Activated T-cell treated with anti-CD3 and anti-CD28 coated beads, Interleukin-2, amount 50 U/mL, for 72 hours (primary cell): ENCODE measurements at regions not wholly inside any gene's neighbourhood (a gene's known extent, or its start where the extent isn't known, plus 50 kb on each side); places are given as distances from the start of the nearest gene placed in this dataset.

Experiments used
- ATAC-seq, 2 donors: fragments of 150-1000 bp; cut with Tn5 transposase; replicated peaks in 1 of 2; 2 replicates each; pipeline ENCODE4 v1.10.0; 2021; ENCODE audit warnings: moderate library complexity in 2 of 2, mild to moderate bottlenecking in 1 of 2
- DNase-seq, 2 donors: peaks; one replicate each; pipeline ENCODE4 v3.0.0; 2021 to 2022; ENCODE audit warnings: mixed read lengths in 1 of 2
- H3K27ac Mint-ChIP-seq: one replicate; pipeline ENCODE4 v1.8.0; 2022; ENCODE audit warnings: mild to moderate bottlenecking, moderate library complexity, mixed read lengths
- H3K27me3 Mint-ChIP-seq: one replicate; pipeline ENCODE4 v1.8.0; 2022; ENCODE audit warnings: low read depth, mixed read lengths
- H3K36me3 Mint-ChIP-seq, 2 donors: one replicate each; pipeline ENCODE4 v1.8.0; 2022; ENCODE audit warnings: mixed read lengths in 2 of 2, mild to moderate bottlenecking in 1 of 2; ENCODE audit not compliant: insufficient read depth in 2 of 2
- H3K4me1 Mint-ChIP-seq: one replicate; pipeline ENCODE4 v1.8.0; 2022; ENCODE audit warnings: low read depth, mixed read lengths
- H3K4me3 Mint-ChIP-seq, 2 donors: one replicate each; pipeline ENCODE4 v1.8.0; 2022; ENCODE audit warnings: mild to moderate bottlenecking in 2 of 2, mixed read lengths in 2 of 2, moderate library complexity in 2 of 2
- H3K9me3 Mint-ChIP-seq, 2 donors: one replicate each; pipeline ENCODE4 v1.8.0; 2022; ENCODE audit warnings: mixed read lengths in 2 of 2

DNA sequence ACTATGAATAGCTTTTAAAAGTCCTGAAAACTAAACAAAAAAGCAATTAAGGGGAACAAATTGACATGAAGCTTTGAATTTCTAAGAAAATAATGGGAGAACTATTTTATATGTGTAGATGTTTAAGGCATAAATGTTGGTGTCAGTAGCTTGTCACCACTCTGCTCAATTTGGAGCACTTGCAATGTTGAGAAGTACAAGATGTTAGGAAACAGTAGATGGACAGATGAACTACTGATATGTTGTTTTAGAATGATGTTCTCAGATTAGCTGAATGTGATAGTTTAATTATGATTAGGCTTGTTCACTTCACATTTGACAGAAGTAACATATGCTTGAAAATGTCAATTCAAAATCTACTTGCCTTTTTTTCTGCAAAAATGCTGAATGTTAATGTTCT, 525.7 kb upstream of the IGFBP7 start:
- Mint-ChIP-seq H3K36me3 (no peaks in the 10 kb centered on the region), H3K4me1 (no peaks in the 10 kb centered on the region), H3K27me3 (no peaks in the 10 kb centered on the region), H3K27ac (no peak overlapping the region), H3K9me3 (peaks cover 0 to 5% of the 10 kb centered on the region in 2 donors), H3K4me3 (no peak overlapping the region)
- no peak for ATAC-seq
- DNase-seq: no peak

DNA sequence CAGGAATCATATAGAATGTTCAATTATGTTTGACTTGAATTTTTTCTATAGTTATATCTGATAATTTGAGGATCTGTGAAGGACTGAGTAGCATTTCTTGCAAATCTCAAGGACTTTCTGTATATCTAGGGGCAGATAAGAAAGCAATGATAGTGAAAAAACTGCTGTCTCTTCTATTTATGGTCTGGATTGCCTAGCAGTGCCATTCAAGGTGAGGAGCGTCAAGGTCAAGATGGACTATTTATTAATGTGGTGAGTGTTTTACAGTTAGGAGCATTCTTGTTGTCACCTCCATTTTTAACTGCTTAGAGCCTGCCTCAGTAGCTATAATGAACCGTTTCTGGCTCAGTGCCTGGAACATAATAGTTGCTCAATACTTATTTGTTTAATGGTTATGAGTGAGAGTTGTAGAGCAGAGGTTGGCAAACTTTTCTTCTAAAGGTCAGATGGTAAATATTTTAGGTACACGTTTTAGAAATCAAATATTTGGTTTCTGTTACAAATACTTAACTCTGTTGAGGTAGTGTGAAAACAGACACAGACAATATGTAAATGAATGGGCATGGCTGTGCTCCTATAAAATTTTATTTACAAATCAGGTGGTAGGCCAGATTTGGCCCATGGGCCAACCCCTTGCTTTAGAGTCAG, 523.2 kb upstream of the IGFBP7 start:
- no peak overlapping the region for H3K27ac Mint-ChIP-seq
- H3K4me1 Mint-ChIP-seq: no peaks in the 10 kb centered on the region
- H3K4me3 Mint-ChIP-seq: no peak overlapping the region
- H3K27me3 Mint-ChIP-seq: no peaks in the 10 kb centered on the region
- ATAC-seq (no peak), DNase-seq (no peak)
- peaks cover 2 to 15% of the 10 kb centered on the region in 2 donors for H3K9me3 Mint-ChIP-seq
- H3K36me3 Mint-ChIP-seq: no peaks in the 10 kb centered on the region

DNA sequence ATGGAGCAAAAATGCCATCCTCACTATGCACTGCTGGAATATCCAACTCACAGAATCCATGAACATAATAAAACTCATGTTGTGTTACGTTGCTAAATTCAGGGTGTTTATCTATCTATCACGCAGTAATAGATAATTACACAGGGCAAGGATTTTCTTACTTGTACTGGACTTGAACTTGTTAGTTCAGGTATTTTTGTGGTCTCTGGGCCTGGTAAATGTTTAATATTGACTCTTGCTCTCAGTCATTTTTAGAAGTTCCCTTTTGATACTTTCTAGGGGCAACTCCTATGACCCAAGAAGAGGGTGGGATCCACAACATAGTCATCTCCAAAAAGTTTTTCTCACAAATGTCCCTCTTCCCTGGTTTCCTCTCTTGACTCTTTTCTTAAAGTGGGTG, 522.4 kb upstream of the IGFBP7 start:
- DNase-seq (no peak), ATAC-seq (no peak)
- no peaks in the 10 kb centered on the region for H3K27me3 Mint-ChIP-seq
- no peak overlapping the region for H3K27ac Mint-ChIP-seq
- H3K4me1 Mint-ChIP-seq: no peaks in the 10 kb centered on the region
- no peaks in the 10 kb centered on the region for H3K36me3 Mint-ChIP-seq
- H3K9me3 Mint-ChIP-seq: peaks cover 2 to 15% of the 10 kb centered on the region in 2 donors
- H3K4me3 Mint-ChIP-seq: no peak overlapping the region

DNA sequence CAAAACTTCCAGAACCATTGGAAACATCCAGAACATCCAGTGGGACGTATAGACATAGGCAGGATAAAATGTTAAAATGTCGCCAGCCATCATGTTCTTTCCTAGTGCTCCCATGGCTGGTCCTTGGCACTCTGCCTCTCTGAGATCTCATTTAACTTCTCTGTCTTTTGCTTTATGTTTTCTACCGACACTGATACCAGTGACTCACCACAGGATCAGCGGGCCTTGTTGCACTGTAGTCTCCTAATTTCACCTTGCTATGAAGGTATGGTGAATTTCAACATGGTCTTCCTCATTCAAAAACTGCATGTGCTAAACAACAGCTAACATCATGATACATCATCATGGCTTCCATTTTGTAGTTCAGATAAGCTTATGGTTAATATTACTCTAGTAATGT, 521.0 kb upstream of the IGFBP7 start:
- no peak for DNase-seq
- H3K27ac Mint-ChIP-seq: no peak overlapping the region
- no peaks in the 10 kb centered on the region for H3K27me3 Mint-ChIP-seq
- ATAC-seq: no peak
- H3K4me3 Mint-ChIP-seq: no peak overlapping the region
- no peaks in the 10 kb centered on the region for H3K36me3 Mint-ChIP-seq
- H3K9me3 Mint-ChIP-seq: peaks cover 2 to 15% of the 10 kb centered on the region in 2 donors
- no peaks in the 10 kb centered on the region for H3K4me1 Mint-ChIP-seq

DNA sequence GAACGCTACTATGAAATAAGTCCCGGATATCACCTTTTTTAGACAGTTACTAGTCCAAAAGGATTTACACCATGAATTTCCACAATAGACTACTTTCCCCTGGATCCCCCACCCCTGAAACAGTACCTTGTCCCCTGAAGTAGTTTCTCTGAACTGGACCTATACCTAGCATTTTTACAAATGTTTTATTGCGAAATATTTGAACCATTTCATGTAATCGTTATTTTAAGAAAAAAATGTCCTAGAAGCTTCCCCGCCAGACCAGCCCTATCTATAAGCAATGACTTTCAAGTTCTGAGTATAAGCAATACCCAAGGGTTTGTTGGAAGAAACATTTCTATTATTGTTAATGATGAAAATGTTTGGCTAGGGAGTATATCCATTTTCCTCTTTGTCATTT, 517.8 kb upstream of the IGFBP7 start:
- Mint-ChIP-seq H3K4me3 (no peak overlapping the region), H3K27me3 (no peaks in the 10 kb centered on the region), H3K27ac (no peak overlapping the region), H3K36me3 (no peaks in the 10 kb centered on the region), H3K9me3 (peaks cover 8 to 17% of the 10 kb centered on the region in 2 donors), H3K4me1 (no peaks in the 10 kb centered on the region)
- DNase-seq: no peak
- no peak for ATAC-seq

DNA sequence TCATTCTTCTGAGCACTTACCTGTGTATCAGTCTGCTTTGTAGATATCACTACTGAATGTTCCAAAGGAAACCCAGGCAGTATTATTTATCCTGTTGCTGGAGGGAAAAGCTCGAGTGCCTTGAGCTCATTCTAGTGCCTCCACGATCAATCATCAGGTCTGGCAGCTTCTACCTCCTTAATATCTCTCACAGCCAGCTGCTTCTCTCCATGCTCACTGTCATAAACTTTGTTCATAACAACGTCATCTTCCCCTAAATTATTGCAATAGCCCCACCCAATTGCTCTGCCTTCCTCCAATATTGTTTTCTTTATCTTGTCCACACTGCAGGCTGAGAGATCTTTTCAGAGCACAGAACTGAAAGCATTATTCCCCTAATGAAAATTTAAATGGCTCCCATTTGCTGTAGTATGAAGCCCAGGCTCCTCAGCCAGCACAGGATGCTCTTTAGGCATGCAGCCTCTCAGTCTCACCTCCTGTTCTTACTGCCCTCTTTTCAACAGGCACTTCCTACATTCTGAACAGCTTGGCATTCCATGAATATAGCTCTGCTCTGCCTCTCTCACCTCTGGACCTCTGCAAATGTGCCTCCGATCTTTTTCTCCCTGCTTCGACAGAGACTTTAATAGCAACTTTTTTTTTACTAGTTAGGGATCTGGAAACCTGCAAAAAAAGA, 504.2 kb upstream of the IGFBP7 start:
- DNase-seq (no peak), ATAC-seq (no peak)
- H3K36me3 Mint-ChIP-seq: no peaks in the 10 kb centered on the region
- H3K4me3 Mint-ChIP-seq: no peak overlapping the region
- H3K27me3 Mint-ChIP-seq: no peaks in the 10 kb centered on the region
- H3K9me3 Mint-ChIP-seq: no peaks in the 10 kb centered on the region
- H3K4me1 Mint-ChIP-seq: no peaks in the 10 kb centered on the region
- no peak overlapping the region for H3K27ac Mint-ChIP-seq

DNA sequence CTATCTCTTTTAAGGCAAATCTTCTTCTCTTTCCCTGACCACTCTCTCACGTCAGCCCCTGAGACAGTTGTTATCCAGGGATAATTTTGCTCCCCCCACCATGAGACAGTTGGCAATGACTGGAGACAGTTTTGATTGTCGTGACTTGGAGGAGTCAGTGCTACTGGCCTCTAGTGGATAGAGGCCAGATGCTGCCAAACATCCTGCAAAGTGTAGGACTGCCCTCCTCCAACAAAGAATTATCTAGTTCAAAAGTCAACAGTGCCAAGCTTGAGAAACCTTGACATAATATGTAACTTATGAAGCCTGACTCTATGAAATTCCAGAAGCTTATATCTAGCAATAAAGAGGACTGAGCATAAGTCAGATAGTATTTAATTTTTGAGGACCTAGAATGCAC, 502.1 kb upstream of the IGFBP7 start:
- Mint-ChIP-seq H3K27ac (no peak overlapping the region), H3K9me3 (no peaks in the 10 kb centered on the region), H3K4me3 (no peak overlapping the region), H3K4me1 (no peaks in the 10 kb centered on the region), H3K36me3 (no peaks in the 10 kb centered on the region), H3K27me3 (no peaks in the 10 kb centered on the region)
- DNase-seq: no peak
- ATAC-seq: no peak

DNA sequence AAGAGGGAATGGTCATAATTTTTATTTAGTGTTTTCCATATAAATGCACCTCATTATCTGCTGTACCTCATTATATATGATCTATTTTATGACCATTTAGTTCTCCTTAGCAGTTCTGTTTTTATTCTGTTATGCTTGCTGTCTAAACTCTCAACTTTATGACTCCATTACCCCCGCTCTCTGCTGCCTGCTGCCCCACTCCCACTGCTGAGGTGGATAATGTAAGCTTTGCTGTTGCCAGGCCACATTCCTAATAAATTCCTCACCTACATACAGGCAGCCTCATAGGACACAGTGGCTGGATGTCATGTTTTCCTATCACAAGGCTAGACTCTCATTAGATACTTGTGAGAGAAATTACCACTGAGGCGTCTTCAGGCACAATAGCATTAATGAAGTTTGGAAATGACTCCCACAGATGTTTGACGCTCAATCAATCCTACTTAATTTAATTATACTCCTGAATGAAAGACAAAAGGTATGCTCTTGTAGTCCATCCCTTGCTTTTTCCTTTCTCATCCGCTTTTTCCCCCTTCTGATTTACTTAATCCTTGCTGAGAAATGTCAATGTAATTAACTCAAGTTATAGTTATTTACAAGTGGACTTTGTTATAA, 497.5 kb upstream of the IGFBP7 start:
- ATAC-seq: no peak
- H3K27ac Mint-ChIP-seq: no peak overlapping the region
- DNase-seq: no peak
- no peak overlapping the region for H3K4me3 Mint-ChIP-seq
- H3K36me3 Mint-ChIP-seq: no peaks in the 10 kb centered on the region
- H3K4me1 Mint-ChIP-seq: no peaks in the 10 kb centered on the region
- H3K27me3 Mint-ChIP-seq: no peaks in the 10 kb centered on the region
- H3K9me3 Mint-ChIP-seq: peaks cover 0 to 5% of the 10 kb centered on the region in 2 donors

DNA sequence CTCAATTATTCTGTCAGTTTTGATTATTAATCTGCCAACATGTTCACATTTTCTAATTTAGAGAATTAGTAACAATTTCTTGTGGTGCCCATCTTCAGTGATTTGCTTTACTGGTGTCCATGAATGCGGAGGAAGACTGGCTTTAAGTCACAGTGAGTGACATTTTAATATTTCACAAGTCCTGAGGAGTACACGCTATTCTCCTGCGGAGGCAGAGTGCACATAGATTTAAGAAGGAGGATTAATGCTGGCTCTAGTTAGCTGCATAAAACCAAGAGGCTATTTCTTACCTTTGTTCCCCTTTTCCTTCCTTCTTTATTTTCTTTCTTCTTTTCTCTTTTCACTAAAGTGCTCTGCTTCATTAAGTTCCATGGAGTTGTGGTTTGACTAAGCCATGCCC, 495.2 kb upstream of the IGFBP7 start:
- Mint-ChIP-seq H3K36me3 (no peaks in the 10 kb centered on the region), H3K9me3 (peaks cover 0 to 5% of the 10 kb centered on the region in 2 donors), H3K27ac (no peak overlapping the region), H3K27me3 (no peaks in the 10 kb centered on the region), H3K4me3 (no peak overlapping the region), H3K4me1 (no peaks in the 10 kb centered on the region)
- DNase-seq (no peak), ATAC-seq (no peak)

DNA sequence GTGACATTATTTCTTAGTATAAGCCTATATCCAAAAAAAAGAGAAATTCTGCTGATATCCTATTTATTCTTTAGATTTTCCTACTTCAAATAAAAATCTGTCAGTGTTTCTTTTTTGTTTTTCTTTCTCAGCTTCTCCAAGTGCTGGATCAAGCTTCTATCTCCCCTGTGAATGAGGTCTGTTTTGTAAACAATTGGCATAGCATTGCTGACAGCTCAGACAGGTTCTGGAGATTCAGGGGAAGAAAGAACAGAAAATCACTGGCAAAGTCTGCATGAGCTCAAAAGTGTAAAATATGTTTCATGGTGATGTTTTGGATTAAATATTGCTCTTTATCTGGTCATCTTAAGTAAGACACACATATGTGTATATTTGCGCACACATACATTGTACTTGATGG, 492.0 kb upstream of the IGFBP7 start:
- no peak overlapping the region for H3K4me3 Mint-ChIP-seq
- no peaks in the 10 kb centered on the region for H3K36me3 Mint-ChIP-seq
- no peaks in the 10 kb centered on the region for H3K4me1 Mint-ChIP-seq
- H3K27me3 Mint-ChIP-seq: no peaks in the 10 kb centered on the region
- DNase-seq (no peak), ATAC-seq (no peak)
- H3K27ac Mint-ChIP-seq: no peak overlapping the region
- H3K9me3 Mint-ChIP-seq: peaks cover 5 to 9% of the 10 kb centered on the region in 2 donors

DNA sequence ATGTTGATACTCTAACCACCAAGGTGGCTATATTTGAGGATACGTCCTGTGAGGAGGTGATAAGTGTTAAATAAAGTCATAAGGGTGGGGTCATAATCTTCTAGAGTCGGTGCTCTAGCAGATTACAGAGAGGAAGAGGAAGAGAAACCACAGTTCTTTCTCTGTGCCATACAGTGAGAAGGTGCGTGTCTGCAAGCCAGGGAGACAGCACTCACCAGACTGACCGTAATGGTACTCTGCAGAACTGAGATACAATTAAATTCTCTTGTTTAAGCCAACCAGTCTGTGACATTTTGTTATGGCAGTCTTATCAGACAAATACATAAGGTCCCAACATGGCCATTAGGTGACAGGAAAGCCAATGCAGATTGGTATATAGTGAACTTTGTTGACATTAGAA, 480.9 kb upstream of the IGFBP7 start:
- no peaks in the 10 kb centered on the region for H3K4me1 Mint-ChIP-seq
- H3K27ac Mint-ChIP-seq: no peak overlapping the region
- DNase-seq: no peak
- no peaks in the 10 kb centered on the region for H3K27me3 Mint-ChIP-seq
- H3K36me3 Mint-ChIP-seq: no peaks in the 10 kb centered on the region
- H3K4me3 Mint-ChIP-seq: no peak overlapping the region
- no peak for ATAC-seq
- peaks cover under 1 to 7% of the 10 kb centered on the region in 2 donors for H3K9me3 Mint-ChIP-seq

DNA sequence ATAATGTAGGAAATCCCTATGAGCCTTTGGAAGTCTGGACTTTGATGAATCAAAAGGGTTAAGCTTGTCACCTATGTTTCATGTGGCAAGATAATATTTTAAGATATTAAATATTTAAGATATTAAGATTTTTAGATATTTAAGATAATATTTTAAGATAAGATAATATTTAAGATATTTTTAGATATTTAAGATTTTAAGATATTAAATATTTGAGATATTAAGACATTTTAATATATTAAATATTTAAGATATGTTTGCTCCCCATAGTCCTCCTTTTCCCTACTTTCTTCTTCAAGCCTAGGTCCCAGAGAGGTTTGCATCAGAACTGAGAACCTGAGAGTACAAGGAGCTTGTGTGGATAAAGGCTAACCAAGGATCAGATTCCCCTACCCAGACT, 478.4 kb upstream of the IGFBP7 start:
- H3K9me3 Mint-ChIP-seq: peaks cover 5 to 7% of the 10 kb centered on the region in 2 donors
- no peak overlapping the region for H3K4me3 Mint-ChIP-seq
- H3K27ac Mint-ChIP-seq: no peak overlapping the region
- no peaks in the 10 kb centered on the region for H3K27me3 Mint-ChIP-seq
- no peak for ATAC-seq
- H3K36me3 Mint-ChIP-seq: no peaks in the 10 kb centered on the region
- DNase-seq: no peak
- no peaks in the 10 kb centered on the region for H3K4me1 Mint-ChIP-seq

DNA sequence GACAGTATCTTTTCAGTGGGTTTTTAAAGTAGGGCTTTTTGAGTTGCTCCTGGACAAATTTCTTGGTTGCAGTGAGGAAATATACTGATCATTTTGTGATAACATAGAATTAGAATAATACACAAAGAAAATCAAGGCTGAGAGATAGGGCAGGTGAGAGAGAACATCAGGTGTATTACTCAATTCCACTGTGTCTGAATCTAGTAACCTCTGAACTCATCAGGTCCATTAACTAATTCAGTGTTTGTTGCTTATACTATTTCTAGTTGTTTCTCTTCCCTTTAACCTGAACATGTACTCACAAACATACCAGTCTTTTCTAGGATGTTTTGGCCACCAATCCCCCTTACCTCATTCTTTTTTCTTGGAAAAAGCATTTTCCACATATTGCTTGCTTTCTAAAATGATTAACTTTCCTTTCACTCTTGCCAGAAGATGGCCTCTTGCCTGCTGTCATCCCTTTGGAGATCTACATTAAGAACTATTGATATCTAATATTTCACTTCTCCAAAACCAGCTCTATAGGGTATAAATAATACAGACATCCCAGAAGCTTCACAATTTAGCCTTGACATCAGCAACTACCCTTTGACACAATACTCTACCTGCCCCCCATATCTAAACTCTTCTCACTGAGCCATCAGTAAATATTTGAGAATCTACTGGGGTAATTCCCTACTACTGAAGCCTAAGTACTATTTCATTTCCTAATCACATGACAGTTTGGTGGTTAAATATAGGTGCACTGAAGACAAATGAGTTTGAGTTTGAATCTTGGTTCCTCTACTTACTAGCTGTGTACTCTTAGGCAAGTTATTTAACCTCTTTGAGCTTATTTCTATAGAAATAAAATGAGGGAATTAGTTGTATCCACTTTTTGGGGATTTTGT, 470.8 kb upstream of the IGFBP7 start:
- DNase-seq (no peak), ATAC-seq (no peak)
- H3K27me3 Mint-ChIP-seq: no peaks in the 10 kb centered on the region
- peaks cover 5 to 9% of the 10 kb centered on the region in 2 donors for H3K9me3 Mint-ChIP-seq
- no peak overlapping the region for H3K4me3 Mint-ChIP-seq
- no peak overlapping the region for H3K27ac Mint-ChIP-seq
- H3K36me3 Mint-ChIP-seq: no peaks in the 10 kb centered on the region
- no peaks in the 10 kb centered on the region for H3K4me1 Mint-ChIP-seq
